Tibial nerve (tissue), 4 donors: ENCODE measurements at regions not wholly inside any gene's neighbourhood (a gene's known extent, or its start where the extent isn't known, plus 50 kb on each side); places are given as distances from the start of the nearest gene placed in this dataset.
A peak's percentile ranks its signal among the peaks of the same experiment; 100 is the strongest.

Experiments used
- DNase-seq, 2 donors: peaks; one replicate each; pipeline ENCODE4 v3.0.0-alpha.2; 2019; ENCODE audit warnings: low spot score in 2 of 2
- H3K27ac ChIP-seq, 4 donors: fragments of 200-600 bp; sonication (generic) in 3 of 4; one replicate each; pipeline ENCODE4 v1.5.1; 2017 to 2019; ENCODE audit warnings: mild to moderate bottlenecking in 1 of 4
- H3K27me3 ChIP-seq, 2 donors: fragments of 200-600 bp; sonication (generic) in 1 of 2; one replicate each; pipeline versions ENCODE4 v1.5.1 to v1.6.0; 2017 to 2019
- H3K36me3 ChIP-seq, 3 donors: fragments of 200-600 bp; sonication (generic); one replicate each; pipeline ENCODE4 v1.5.1; 2018 to 2019
- H3K4me1 ChIP-seq, 4 donors: fragments of 200-600 bp; sonication (generic) in 3 of 4; one replicate each; pipeline ENCODE4 v1.5.1; 2017 to 2019
- H3K4me3 ChIP-seq, 4 donors: fragments of 200-600 bp; sonication (generic) in 3 of 4; one replicate each; pipeline ENCODE4 v1.5.1; 2017 to 2019; ENCODE audit warnings: mild to moderate bottlenecking in 1 of 4, moderate library complexity in 1 of 4
- H3K9me3 ChIP-seq, 4 donors: fragments of 200-600 bp; sonication (generic) in 3 of 4; one replicate each; pipeline ENCODE4 v1.5.1; 2017 to 2019
- CTCF ChIP-seq, 5 experiments: fragments of 200-600 bp in 3 of 5; fragments of 450-650 bp in 2 of 5; sonication (generic) in 3 of 5; IDR thresholded peaks; one replicate each; pipeline ENCODE4 v1.5.1; 2016 to 2019; ENCODE audit warnings: antibody characterized with exemption in 5 of 5, mild to moderate bottlenecking in 3 of 5, moderate library complexity in 2 of 5
- EP300 ChIP-seq, 2 donors: sonication (generic); formaldehyde crosslinking; IDR thresholded peaks; one replicate each; pipeline ENCODE4 v1.6.1; 2017; ENCODE audit warnings: antibody characterized with exemption in 2 of 2, mild to moderate bottlenecking in 1 of 2
- POLR2A ChIP-seq, 2 donors: fragments of 450-650 bp; IDR thresholded peaks; one replicate each; pipeline ENCODE4 v1.6.1; 2017; ENCODE audit warnings: antibody characterized with exemption in 2 of 2, mild to moderate bottlenecking in 2 of 2, moderate library complexity in 2 of 2
- WGBS, 2 donors: methylation state at CpG; one replicate each; pipeline ENCODE4 v1.1.5; 2018; 5-methylcytosine and 5-hydroxymethylcytosine counted together

GRCh38 chr14:26743284-26743683 is 145.5 kb upstream of the NOVA1 start:
- DNase-seq = no peak
- TF ChIP-seq CTCF (IDR thresholded peaks at IDR 0.05) (no peak), EP300 (IDR thresholded peaks at IDR 0.05) (no peak), POLR2A (IDR thresholded peaks at IDR 0.05) (no peak)
- Histone ChIP-seq H3K27me3 (no peaks in the 10 kb centered on the region), H3K36me3 (no peaks in the 10 kb centered on the region), H3K4me1 (no peaks in the 10 kb centered on the region), H3K9me3 (no peaks in the 10 kb centered on the region), H3K4me3 (no peak overlapping the region), H3K27ac (no peak overlapping the region)
- 92 to 94% methylated on average over 2 of the region's 2 CpGs for WGBS, 2 donors

- no peak for TF ChIP-seq CTCF (IDR thresholded peaks at IDR 0.05)
- no peak for TF ChIP-seq EP300 (IDR thresholded peaks at IDR 0.05)
- TF ChIP-seq POLR2A (IDR thresholded peaks at IDR 0.05) = no peak
- no peaks in the 10 kb centered on the region for H3K36me3 ChIP-seq
- no peak overlapping the region for H3K27ac ChIP-seq
- no peak for DNase-seq
- no peaks in the 10 kb centered on the region for H3K27me3 ChIP-seq
- WGBS, 2 donors = 28 to 52% methylated on average over 1 of the region's 1 CpG
- no peak overlapping the region for H3K4me3 ChIP-seq
- no peaks in the 10 kb centered on the region for H3K4me1 ChIP-seq
- H3K9me3 ChIP-seq = no peaks in the 10 kb centered on the region
Measured at GRCh38 chr14:26744903-26745302, 147.1 kb upstream of the NOVA1 start.

GRCh38 chr14:26761532-26761931 is 163.7 kb upstream of the NOVA1 start:
- no peak overlapping the region for H3K4me3 ChIP-seq
- H3K4me1 ChIP-seq = peaks cover 0 to 12% (median 0%) of the 10 kb centered on the region in 4 donors
- H3K27me3 ChIP-seq = no peaks in the 10 kb centered on the region
- TF ChIP-seq POLR2A (IDR thresholded peaks at IDR 0.05) (no peak), EP300 (IDR thresholded peaks at IDR 0.05) (no peak), CTCF (IDR thresholded peaks at IDR 0.05) (no peak)
- no peaks in the 10 kb centered on the region for H3K36me3 ChIP-seq
- no peak for DNase-seq
- WGBS, 2 donors = 87 to 90% methylated on average over 9 of the region's 9 CpGs
- no peak overlapping the region for H3K27ac ChIP-seq
- H3K9me3 ChIP-seq = no peaks in the 10 kb centered on the region

GRCh38 chr14:26765301-26765700 is 167.5 kb upstream of the NOVA1 start:
- Histone ChIP-seq H3K9me3 (no peaks in the 10 kb centered on the region), H3K4me3 (no peak overlapping the region), H3K36me3 (no peaks in the 10 kb centered on the region), H3K27ac (peak overlapping the region in 1 of 4 donors; percentile 5), H3K4me1 (peaks cover 0 to 12% (median 0%) of the 10 kb centered on the region in 4 donors), H3K27me3 (no peaks in the 10 kb centered on the region)
- TF ChIP-seq EP300 (IDR thresholded peaks at IDR 0.05) = no peak
- no peak for DNase-seq

- H3K27me3 ChIP-seq = no peaks in the 10 kb centered on the region
- WGBS, 2 donors = 4 to 15% methylated on average over 2 of the region's 2 CpGs
- H3K36me3 ChIP-seq = no peaks in the 10 kb centered on the region
- H3K4me3 ChIP-seq = no peak overlapping the region
- DNase-seq = peak; percentile 27 to 60
- TF ChIP-seq CTCF (IDR thresholded peaks at IDR 0.05) (no peak), EP300 (IDR thresholded peaks at IDR 0.05) (peak in 1 of 2 donors; percentile 73), POLR2A (IDR thresholded peaks at IDR 0.05) (no peak)
- H3K27ac ChIP-seq = peak overlapping the region in 1 of 4 donors; percentile 5
- peaks cover 0 to 12% (median 0%) of the 10 kb centered on the region in 4 donors for H3K4me1 ChIP-seq
- H3K9me3 ChIP-seq = no peaks in the 10 kb centered on the region
Measured at GRCh38 chr14:26765768-26766520, 168.1 kb upstream of the NOVA1 start.
